ENCODE measurements at regions not wholly inside any gene's neighbourhood (a gene's known extent, or its start where the extent isn't known, plus 50 kb on each side); places are given as distances from the start of the nearest gene placed in this dataset.

- H3K27me3 ChIP-seq (ENCODE audit: control insufficient read depth, insufficient read depth, low read length): no peaks in the 10 kb centered on the region
- H3K36me3 ChIP-seq (ENCODE audit: control insufficient read depth, insufficient read depth, low read length): no peaks in the 10 kb centered on the region
- H3K4me1 ChIP-seq (ENCODE audit: control insufficient read depth, insufficient read depth, low read length): no peaks in the 10 kb centered on the region
- no peaks in the 10 kb centered on the region for H3K9me3 ChIP-seq (ENCODE audit: control insufficient read depth, insufficient read depth, low read length)
- no peak overlapping the region for H3K9ac ChIP-seq (ENCODE audit: low read depth, low read length)
- no peak overlapping the region for H3K4me3 ChIP-seq (ENCODE audit: low read depth, low read length)
Measured at GRCh38 chr7:13433946-13434345, 555.5 kb downstream of the ETV1 start.

GRCh38 chr7:13442226-13442625 lies 547.2 kb downstream of the ETV1 start:
- Histone ChIP-seq H3K36me3 (ENCODE audit: control insufficient read depth, insufficient read depth, low read length) (no peaks in the 10 kb centered on the region), H3K9me3 (ENCODE audit: control insufficient read depth, insufficient read depth, low read length) (no peaks in the 10 kb centered on the region), H3K4me3 (ENCODE audit: low read depth, low read length) (no peak overlapping the region), H3K9ac (ENCODE audit: low read depth, low read length) (no peak overlapping the region), H3K4me1 (ENCODE audit: control insufficient read depth, insufficient read depth, low read length) (no peaks in the 10 kb centered on the region), H3K27me3 (ENCODE audit: control insufficient read depth, insufficient read depth, low read length) (no peaks in the 10 kb centered on the region)

- Histone ChIP-seq H3K9ac (ENCODE audit: low read depth, low read length) (no peak overlapping the region), H3K27me3 (ENCODE audit: control insufficient read depth, insufficient read depth, low read length) (no peaks in the 10 kb centered on the region), H3K9me3 (ENCODE audit: control insufficient read depth, insufficient read depth, low read length) (no peaks in the 10 kb centered on the region), H3K36me3 (ENCODE audit: control insufficient read depth, insufficient read depth, low read length) (no peaks in the 10 kb centered on the region), H3K4me3 (ENCODE audit: low read depth, low read length) (no peak overlapping the region), H3K4me1 (ENCODE audit: control insufficient read depth, insufficient read depth, low read length) (no peaks in the 10 kb centered on the region)
Measured at GRCh38 chr7:13447637-13448036, 541.8 kb downstream of the ETV1 start.

GRCh38 chr7:13448243-13448642 lies 541.2 kb downstream of the ETV1 start:
- H3K9me3 ChIP-seq (ENCODE audit: control insufficient read depth, insufficient read depth, low read length): no peaks in the 10 kb centered on the region
- H3K27me3 ChIP-seq (ENCODE audit: control insufficient read depth, insufficient read depth, low read length): no peaks in the 10 kb centered on the region
- H3K4me3 ChIP-seq (ENCODE audit: low read depth, low read length): no peak overlapping the region
- H3K36me3 ChIP-seq (ENCODE audit: control insufficient read depth, insufficient read depth, low read length): no peaks in the 10 kb centered on the region
- H3K4me1 ChIP-seq (ENCODE audit: control insufficient read depth, insufficient read depth, low read length): no peaks in the 10 kb centered on the region
- no peak overlapping the region for H3K9ac ChIP-seq (ENCODE audit: low read depth, low read length)

GRCh38 chr7:13449460-13449859 lies 540.0 kb downstream of the ETV1 start:
- Histone ChIP-seq H3K36me3 (ENCODE audit: control insufficient read depth, insufficient read depth, low read length) (no peaks in the 10 kb centered on the region), H3K4me3 (ENCODE audit: low read depth, low read length) (no peak overlapping the region), H3K9ac (ENCODE audit: low read depth, low read length) (no peak overlapping the region), H3K4me1 (ENCODE audit: control insufficient read depth, insufficient read depth, low read length) (no peaks in the 10 kb centered on the region), H3K27me3 (ENCODE audit: control insufficient read depth, insufficient read depth, low read length) (no peaks in the 10 kb centered on the region), H3K9me3 (ENCODE audit: control insufficient read depth, insufficient read depth, low read length) (no peaks in the 10 kb centered on the region)

- no peak overlapping the region for H3K4me3 ChIP-seq (ENCODE audit: low read depth, low read length)
- no peak overlapping the region for H3K9ac ChIP-seq (ENCODE audit: low read depth, low read length)
- no peaks in the 10 kb centered on the region for H3K4me1 ChIP-seq (ENCODE audit: control insufficient read depth, insufficient read depth, low read length)
- H3K9me3 ChIP-seq (ENCODE audit: control insufficient read depth, insufficient read depth, low read length): no peaks in the 10 kb centered on the region
- H3K27me3 ChIP-seq (ENCODE audit: control insufficient read depth, insufficient read depth, low read length): no peaks in the 10 kb centered on the region
- no peaks in the 10 kb centered on the region for H3K36me3 ChIP-seq (ENCODE audit: control insufficient read depth, insufficient read depth, low read length)
Measured at GRCh38 chr7:13454916-13455592, 534.4 kb downstream of the ETV1 start.

GRCh38 chr7:13457790-13458189 lies 531.7 kb downstream of the ETV1 start:
- Histone ChIP-seq H3K27me3 (ENCODE audit: control insufficient read depth, insufficient read depth, low read length) (no peaks in the 10 kb centered on the region), H3K4me3 (ENCODE audit: low read depth, low read length) (no peak overlapping the region), H3K9me3 (ENCODE audit: control insufficient read depth, insufficient read depth, low read length) (no peaks in the 10 kb centered on the region), H3K36me3 (ENCODE audit: control insufficient read depth, insufficient read depth, low read length) (no peaks in the 10 kb centered on the region), H3K9ac (ENCODE audit: low read depth, low read length) (no peak overlapping the region), H3K4me1 (ENCODE audit: control insufficient read depth, insufficient read depth, low read length) (no peaks in the 10 kb centered on the region)

- no peaks in the 10 kb centered on the region for H3K36me3 ChIP-seq (ENCODE audit: control insufficient read depth, insufficient read depth, low read length)
- H3K4me3 ChIP-seq (ENCODE audit: low read depth, low read length): no peak overlapping the region
- no peaks in the 10 kb centered on the region for H3K27me3 ChIP-seq (ENCODE audit: control insufficient read depth, insufficient read depth, low read length)
- no peaks in the 10 kb centered on the region for H3K9me3 ChIP-seq (ENCODE audit: control insufficient read depth, insufficient read depth, low read length)
- H3K9ac ChIP-seq (ENCODE audit: low read depth, low read length): no peak overlapping the region
- H3K4me1 ChIP-seq (ENCODE audit: control insufficient read depth, insufficient read depth, low read length): no peaks in the 10 kb centered on the region
Measured at GRCh38 chr7:13466874-13467547, 522.5 kb downstream of the ETV1 start.

GRCh38 chr7:13476881-13477444 lies 512.5 kb downstream of the ETV1 start:
- Histone ChIP-seq H3K27me3 (ENCODE audit: control insufficient read depth, insufficient read depth, low read length) (no peaks in the 10 kb centered on the region), H3K36me3 (ENCODE audit: control insufficient read depth, insufficient read depth, low read length) (no peaks in the 10 kb centered on the region), H3K4me3 (ENCODE audit: low read depth, low read length) (no peak overlapping the region), H3K4me1 (ENCODE audit: control insufficient read depth, insufficient read depth, low read length) (no peaks in the 10 kb centered on the region), H3K9ac (ENCODE audit: low read depth, low read length) (no peak overlapping the region), H3K9me3 (ENCODE audit: control insufficient read depth, insufficient read depth, low read length) (no peaks in the 10 kb centered on the region)

- H3K4me3 ChIP-seq (ENCODE audit: low read depth, low read length): no peak overlapping the region
- no peaks in the 10 kb centered on the region for H3K4me1 ChIP-seq (ENCODE audit: control insufficient read depth, insufficient read depth, low read length)
- no peak overlapping the region for H3K9ac ChIP-seq (ENCODE audit: low read depth, low read length)
- H3K9me3 ChIP-seq (ENCODE audit: control insufficient read depth, insufficient read depth, low read length): no peaks in the 10 kb centered on the region
- H3K36me3 ChIP-seq (ENCODE audit: control insufficient read depth, insufficient read depth, low read length): no peaks in the 10 kb centered on the region
- H3K27me3 ChIP-seq (ENCODE audit: control insufficient read depth, insufficient read depth, low read length): no peaks in the 10 kb centered on the region
Measured at GRCh38 chr7:13489386-13489785, 500.1 kb downstream of the ETV1 start.

- no peak overlapping the region for H3K9ac ChIP-seq (ENCODE audit: low read depth, low read length)
- no peaks in the 10 kb centered on the region for H3K9me3 ChIP-seq (ENCODE audit: control insufficient read depth, insufficient read depth, low read length)
- no peak overlapping the region for H3K4me3 ChIP-seq (ENCODE audit: low read depth, low read length)
- H3K4me1 ChIP-seq (ENCODE audit: control insufficient read depth, insufficient read depth, low read length): no peaks in the 10 kb centered on the region
- H3K36me3 ChIP-seq (ENCODE audit: control insufficient read depth, insufficient read depth, low read length): no peaks in the 10 kb centered on the region
- no peaks in the 10 kb centered on the region for H3K27me3 ChIP-seq (ENCODE audit: control insufficient read depth, insufficient read depth, low read length)
Measured at GRCh38 chr7:13496976-13497375, 492.5 kb downstream of the ETV1 start.

GRCh38 chr7:13508586-13508985 lies 480.9 kb downstream of the ETV1 start:
- Histone ChIP-seq H3K4me3 (ENCODE audit: low read depth, low read length) (no peak overlapping the region), H3K4me1 (ENCODE audit: control insufficient read depth, insufficient read depth, low read length) (no peaks in the 10 kb centered on the region), H3K36me3 (ENCODE audit: control insufficient read depth, insufficient read depth, low read length) (no peaks in the 10 kb centered on the region), H3K9me3 (ENCODE audit: control insufficient read depth, insufficient read depth, low read length) (no peaks in the 10 kb centered on the region), H3K27me3 (ENCODE audit: control insufficient read depth, insufficient read depth, low read length) (no peaks in the 10 kb centered on the region), H3K9ac (ENCODE audit: low read depth, low read length) (no peak overlapping the region)

Measured in iPS-15b (cell line).